SHP77 treated with DMSO at 0.1 percent for 48 hours (cell line): ENCODE measurements at regions not wholly inside any gene's neighbourhood (a gene's known extent, or its start where the extent isn't known, plus 50 kb on each side); places are given as distances from the start of the nearest gene placed in this dataset.
"Not testable (repeated sequence)": the region's sequence is repeated elsewhere in the genome, so short reads cannot be mapped to it uniquely, and the experiment has no call there.

ENCODE experiments used
- DNase-seq: peaks from one replicate; lab custom pipeline; 2025; lab: John Stamatoyannopoulos, UW

DNA sequence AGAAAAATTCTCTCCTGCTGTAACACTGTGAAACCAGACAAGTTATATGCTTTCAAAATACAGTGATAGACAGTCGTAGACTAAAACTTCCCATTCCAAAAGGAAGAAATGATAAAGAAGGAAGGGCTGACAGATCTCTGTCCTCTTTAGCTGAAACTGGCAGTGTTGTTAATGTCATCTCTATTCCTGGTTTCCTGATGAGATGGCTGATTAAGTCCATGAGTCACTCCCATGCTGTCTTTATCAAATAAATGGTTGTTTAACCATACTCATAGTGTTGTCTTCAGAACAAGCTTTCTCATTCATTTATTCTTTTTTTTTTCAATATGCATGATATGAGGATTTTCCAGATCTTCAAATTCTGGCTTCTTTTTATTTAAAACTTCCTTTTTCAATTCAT lies 952.2 kb upstream of the WWC1 start:
- no peak for DNase-seq

DNA sequence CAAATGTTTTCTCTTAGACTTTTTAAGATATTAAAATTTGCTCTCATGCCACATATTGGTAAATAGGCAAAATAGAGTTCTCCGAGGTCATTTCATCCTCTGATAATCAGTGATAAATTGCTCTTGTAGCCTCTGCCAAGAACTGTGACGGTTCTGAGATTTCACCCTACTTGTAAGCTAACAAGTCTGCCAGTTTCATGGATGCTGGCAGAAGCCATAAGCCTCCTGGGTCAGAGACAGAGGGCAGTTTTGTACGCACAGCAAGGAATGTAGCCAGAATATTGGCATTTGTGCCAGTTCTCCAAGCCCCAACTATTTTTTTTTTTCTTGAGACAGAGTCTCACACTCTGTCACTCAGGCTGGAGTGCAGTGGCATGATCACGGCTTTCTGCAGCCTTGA lies 945.0 kb upstream of the WWC1 start:
- DNase-seq: no peak

- no peak for DNase-seq
Measured at GRCh38 chr5:167348251-167348926, 943.1 kb upstream of the WWC1 start.

GRCh38 chr5:167348980-167349379 lies 942.5 kb upstream of the WWC1 start:
- DNase-seq: no peak

DNA sequence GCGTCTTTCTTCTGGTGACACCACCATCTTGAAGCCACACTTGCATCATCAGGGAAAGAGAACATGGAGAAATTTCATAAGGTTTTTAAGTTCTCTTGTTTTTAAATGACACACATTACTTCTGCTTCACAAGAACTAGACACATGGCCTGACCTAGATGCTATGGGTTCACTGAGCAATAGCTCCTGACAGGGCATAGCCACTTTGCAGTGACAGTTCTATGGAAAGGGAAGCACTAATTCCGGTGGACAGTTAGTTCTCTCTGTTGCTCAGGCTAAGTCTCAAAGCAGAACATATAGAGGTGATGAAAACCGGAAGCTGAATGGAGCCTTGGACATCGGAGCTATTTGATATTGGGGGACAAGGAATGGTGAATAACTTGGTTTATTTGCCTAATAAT lies 940.1 kb upstream of the WWC1 start:
- DNase-seq: no peak

GRCh38 chr5:167352801-167353200 lies 938.6 kb upstream of the WWC1 start:
- no peak for DNase-seq

DNA sequence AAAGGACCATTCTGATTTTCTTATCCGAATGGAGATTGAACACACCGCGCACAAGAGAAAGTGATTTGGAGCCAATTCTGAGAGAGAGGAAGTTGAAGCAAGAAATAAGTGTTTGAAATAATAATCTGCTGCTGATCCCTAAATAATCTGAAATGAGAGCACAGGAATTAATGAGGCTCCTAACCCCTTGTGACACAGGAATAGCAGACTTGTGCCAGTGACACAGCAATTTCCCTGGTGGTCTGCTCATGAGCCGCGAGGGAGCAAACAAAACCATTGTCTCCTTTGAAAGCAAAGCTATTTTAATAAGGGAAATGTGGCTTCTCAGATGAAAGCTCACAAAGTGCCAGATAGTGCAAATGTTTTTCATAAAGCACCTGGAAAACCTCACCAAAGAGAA lies 936.1 kb upstream of the WWC1 start:
- no peak for DNase-seq

- DNase-seq: no peak
Measured at GRCh38 chr5:167356374-167356773, 935.1 kb upstream of the WWC1 start.

DNA sequence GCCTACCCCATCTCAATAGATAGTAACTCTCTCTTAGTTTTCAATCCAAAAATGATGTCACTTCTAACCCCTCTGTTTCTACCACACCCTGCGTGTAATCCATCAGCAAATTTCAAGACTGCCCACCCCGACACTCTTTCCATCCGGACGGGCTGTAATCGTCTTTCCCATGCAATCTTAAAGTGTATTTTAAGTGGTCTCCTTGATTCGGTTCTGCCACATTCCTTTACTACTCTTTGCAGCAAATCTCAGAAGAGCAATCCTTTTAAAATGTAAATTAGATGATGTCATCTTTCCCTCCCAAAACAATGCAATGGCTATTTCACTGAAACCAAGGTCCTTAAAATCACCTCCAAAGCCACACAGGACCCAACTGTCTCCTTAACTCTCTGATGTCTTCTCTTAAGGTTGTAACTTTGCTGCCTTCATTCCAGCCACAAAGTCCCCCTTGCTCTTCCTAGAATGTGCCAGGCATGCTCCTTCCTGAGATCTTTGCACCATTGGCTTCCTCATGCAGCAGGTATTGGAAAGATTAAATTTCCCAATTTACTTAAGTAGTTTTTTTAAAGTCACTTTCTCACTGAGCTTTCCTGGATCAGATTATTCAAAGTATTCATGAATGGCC lies 932.5 kb upstream of the WWC1 start:
- DNase-seq: no peak

DNA sequence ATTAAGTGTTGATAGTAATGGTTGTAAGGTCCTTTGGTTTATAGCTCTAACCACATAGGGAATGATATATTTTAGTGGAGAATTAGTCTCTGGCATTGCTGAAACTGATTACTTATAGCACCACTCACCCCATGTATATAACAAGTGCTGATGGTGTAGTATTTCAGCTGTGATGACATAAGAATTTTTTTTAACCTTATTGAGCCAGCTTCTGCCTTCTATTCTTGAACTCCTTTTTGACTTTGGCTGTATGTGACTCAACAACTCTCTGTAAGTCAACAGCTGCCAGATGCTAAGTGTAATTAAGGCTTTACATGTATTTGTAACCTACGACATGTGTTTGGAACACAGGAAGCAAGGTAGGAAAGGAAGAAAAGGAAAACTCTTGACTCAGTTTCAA lies 929.6 kb upstream of the WWC1 start:
- no peak for DNase-seq

- DNase-seq: no peak
Measured at GRCh38 chr5:167363065-167363464, 928.4 kb upstream of the WWC1 start.

- no peak for DNase-seq
Measured at GRCh38 chr5:167375125-167375524, 916.3 kb upstream of the WWC1 start.

DNA sequence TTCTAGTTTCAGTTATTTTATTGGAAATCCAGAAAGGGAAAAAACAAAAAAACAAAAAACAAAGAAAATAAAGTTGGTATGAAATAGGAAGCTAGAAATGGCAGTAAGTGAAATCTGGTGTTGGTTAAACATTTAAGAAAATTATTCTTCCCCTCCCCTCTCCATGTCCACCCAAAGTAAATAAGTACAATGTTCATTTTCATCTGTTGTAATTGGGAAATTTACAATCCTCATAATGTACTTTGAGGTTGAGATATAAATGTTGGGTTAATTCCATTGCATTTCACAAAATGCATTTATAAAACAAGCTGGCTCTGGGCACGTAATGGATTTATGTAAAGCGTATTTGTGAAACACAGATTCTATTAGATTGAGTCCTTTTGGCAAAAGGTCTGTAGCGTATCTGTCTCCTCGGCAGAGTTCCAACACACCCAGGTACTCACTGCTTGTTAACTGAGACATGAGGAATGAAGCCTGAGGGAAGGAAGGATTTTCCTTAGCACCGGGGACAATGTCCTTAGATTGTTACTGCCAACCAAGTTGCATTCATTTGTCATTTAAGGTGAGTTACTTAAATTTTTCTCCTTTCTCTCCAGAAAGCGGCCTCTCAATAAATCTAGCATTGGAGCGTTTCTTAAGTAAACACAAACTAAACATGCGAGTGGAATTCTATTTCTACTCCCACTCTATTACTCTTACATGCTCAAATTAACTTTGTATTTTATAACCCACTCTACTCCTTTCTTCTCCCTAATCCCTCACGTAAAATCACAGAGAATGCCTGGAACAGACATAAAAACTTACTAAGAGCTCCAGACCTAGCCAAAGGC lies 912.3 kb upstream of the WWC1 start:
- DNase-seq: no peak

DNA sequence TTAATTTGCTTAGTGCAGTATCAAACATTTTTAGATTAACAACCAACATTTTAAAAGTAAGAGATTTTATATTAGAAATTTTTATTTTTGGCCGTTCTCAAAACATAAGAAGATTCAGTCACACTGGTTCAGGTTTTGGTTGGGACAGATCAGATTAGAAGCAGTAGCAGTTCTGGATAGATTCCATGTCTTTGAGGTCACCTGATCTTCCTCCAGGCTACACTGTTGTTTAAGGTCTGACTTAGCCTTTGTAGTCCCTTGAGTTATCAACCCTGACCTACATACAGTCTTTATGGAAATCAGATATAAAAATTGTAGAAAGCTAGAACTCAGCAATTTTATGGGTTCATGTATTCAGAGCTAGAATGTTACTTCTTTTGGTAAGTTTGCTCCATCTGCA lies 910.0 kb upstream of the WWC1 start:
- no peak for DNase-seq

DNA sequence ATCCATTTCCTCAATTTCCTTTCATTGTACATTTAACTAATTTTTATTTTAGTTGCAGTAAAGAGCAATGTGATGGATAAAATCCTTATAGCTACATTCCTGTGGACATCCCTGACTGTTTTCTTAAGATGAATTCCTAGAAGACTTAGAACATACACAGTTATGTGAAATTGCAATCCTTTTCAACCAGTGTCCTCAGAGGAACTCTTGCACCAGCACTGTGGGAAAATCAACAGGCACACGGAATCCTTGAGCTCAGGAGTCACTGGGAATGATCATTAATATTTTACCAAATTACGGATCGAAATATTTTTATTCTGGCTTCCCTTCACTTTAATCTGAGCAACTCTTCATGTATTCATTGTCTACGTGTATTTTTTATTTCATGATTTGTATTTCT lies 901.9 kb upstream of the WWC1 start:
- DNase-seq: no peak

GRCh38 chr5:167391286-167391685 lies 900.2 kb upstream of the WWC1 start:
- DNase-seq: not testable (repeated sequence)

GRCh38 chr5:167392240-167392639 lies 899.2 kb upstream of the WWC1 start:
- no peak for DNase-seq

- DNase-seq: no peak
Measured at GRCh38 chr5:167393358-167393757, 898.1 kb upstream of the WWC1 start.

GRCh38 chr5:167402671-167403070 lies 888.8 kb upstream of the WWC1 start:
- no peak for DNase-seq

DNA sequence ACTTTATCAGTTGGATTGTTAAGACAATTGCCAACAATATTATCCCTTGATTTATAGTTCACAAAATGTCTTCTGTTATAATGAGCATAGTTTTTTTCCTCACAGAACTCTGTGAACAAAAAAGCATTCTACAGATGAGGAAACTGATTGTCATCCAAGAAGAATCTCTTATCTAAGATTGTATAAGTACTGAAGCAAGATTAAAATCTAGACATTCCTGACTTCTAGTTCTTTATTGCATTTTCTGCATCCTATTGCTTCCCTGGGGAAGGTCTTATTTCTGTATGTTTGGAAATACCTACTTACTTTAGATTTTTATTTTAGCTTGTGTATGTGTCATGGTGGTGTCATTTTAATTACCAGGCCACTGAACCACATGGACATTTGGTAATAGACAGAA lies 884.9 kb upstream of the WWC1 start:
- no peak for DNase-seq

DNA sequence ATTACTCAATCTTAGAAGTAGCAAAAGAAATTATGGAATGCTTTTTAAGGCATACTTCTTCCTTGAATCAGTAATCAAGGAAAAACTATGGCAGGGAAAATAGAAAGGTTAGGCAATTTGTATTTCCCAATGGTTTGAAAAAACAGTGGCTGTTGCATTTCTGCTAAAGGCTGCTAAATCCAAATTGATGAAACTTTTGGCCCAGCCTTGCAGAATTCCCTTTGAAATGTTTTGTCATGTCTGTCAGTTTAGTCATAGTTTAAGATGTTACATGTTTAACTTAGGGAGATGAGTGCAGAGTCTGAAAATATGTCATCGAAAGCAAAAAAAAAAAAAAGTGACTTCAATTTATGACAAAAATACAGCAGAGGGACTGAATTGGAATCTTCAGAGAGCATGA lies 878.9 kb upstream of the WWC1 start:
- DNase-seq: no peak

DNA sequence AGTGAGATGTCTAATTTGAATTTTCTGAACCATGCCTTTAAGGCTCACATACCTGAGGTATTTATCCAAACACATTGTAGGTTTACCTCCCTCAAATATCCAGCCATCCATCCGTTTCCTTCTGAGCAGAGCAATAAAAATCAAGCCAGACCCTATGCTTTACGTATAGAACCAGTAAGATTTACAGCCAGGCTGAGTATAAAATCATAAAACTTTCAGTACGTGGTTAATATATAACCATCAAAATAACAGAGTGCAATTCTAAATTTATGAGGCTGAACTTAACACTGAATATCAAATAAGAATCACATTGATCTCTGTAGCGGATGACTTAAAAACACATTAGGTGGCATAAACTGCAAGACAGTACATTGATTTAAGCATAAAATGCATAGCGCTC lies 877.9 kb upstream of the WWC1 start:
- DNase-seq: no peak

GRCh38 chr5:167414611-167415010 lies 876.8 kb upstream of the WWC1 start:
- DNase-seq: no peak
